ENCODE measurements at regions not wholly inside any gene's neighbourhood (a gene's known extent, or its start where the extent isn't known, plus 50 kb on each side); places are given as distances from the start of the nearest gene placed in this dataset.
A peak's percentile ranks its signal among the peaks of the same experiment; 100 is the strongest.

- Histone ChIP-seq H3K27ac (ENCODE audit: insufficient read depth, low read length) (no peak overlapping the region), H3K4me2 (ENCODE audit: low read depth, low read length) (no peak overlapping the region), H4K5ac (ENCODE audit: low read depth, low read length) (no peak overlapping the region), H4K20me1 (ENCODE audit: insufficient read depth, low read length) (no peaks in the 10 kb centered on the region), H2BK5ac (ENCODE audit: low read depth, low read length, poor library complexity, severe bottlenecking) (no peak overlapping the region), H4K8ac (ENCODE audit: low read depth in 2 of 2, low read length in 2 of 2) (no peak overlapping the region), H2BK15ac (ENCODE audit: low read depth, low read length) (no peak overlapping the region), H2AFZ (replicated peaks; ENCODE audit: low read length, poor library complexity) (no peak overlapping the region), H3K36me3 (ENCODE audit: control insufficient read depth, insufficient read depth, low read length) (no peaks in the 10 kb centered on the region), H3K4me1 (ENCODE audit: control insufficient read depth, insufficient read depth, low read length) (peaks cover 3% of the 10 kb centered on the region), H3K23ac (ENCODE audit: low read depth, low read length) (no peak overlapping the region), H3K79me1 (ENCODE audit: low read depth in 1 of 2, low read length in 2 of 2) (no peaks in the 10 kb centered on the region), H3K4me3 (ENCODE audit: insufficient read depth, low read depth, low read length) (no peak overlapping the region), H2AK5ac (ENCODE audit: low read depth, low read length) (no peak overlapping the region), H3K56ac (ENCODE audit: extremely low read depth, insufficient read depth, low read length) (no peak overlapping the region), H3K4ac (ENCODE audit: low read depth, low read length) (no peak overlapping the region), H3K9ac (ENCODE audit: low read depth, low read length) (no peak overlapping the region), H2AK9ac (replicated peaks; ENCODE audit: low read depth, low read length, poor library complexity) (no peak overlapping the region), H3K27me3 (ENCODE audit: control insufficient read depth, insufficient read depth, low read length) (no peaks in the 10 kb centered on the region), H2BK120ac (ENCODE audit: low read depth, low read length) (no peak overlapping the region), H2BK20ac (ENCODE audit: low read depth, low read length) (no peak overlapping the region), H3K14ac (replicated peaks; ENCODE audit: low read depth, low read length) (no peak overlapping the region), H3K9me1 (ENCODE audit: insufficient read depth, low read length) (no peaks in the 10 kb centered on the region), H4K91ac (ENCODE audit: insufficient read depth, low read depth, low read length) (no peak overlapping the region), H3K18ac (ENCODE audit: low read depth, low read length) (no peak overlapping the region), H3K9me3 (ENCODE audit: control insufficient read depth, insufficient read depth, low read length) (no peaks in the 10 kb centered on the region)
- 0% methylated on average over 1 of the region's 5 CpGs; no CpG with 5 or more reads in 1 of the 2 experiments for WGBS, 2 experiments (ENCODE audit: extremely low coverage in 2 of 2, insufficient read length in 1 of 2)
- in situ Hi-C loops (cut with MboI; ENCODE audit: low sequenced_read_pairs) (no loop called here), intact Hi-C loops (cut with micrococcal nuclease) (loop anchor here (10.0 kb wide), 1 partner anchor 1015 kb away; the partner anchor contains the start of gene TFAP2A), dilution Hi-C loops (cut with HindIII; ENCODE audit: low sequenced_read_pairs, unreplicated experiment) (no loop called here)
- BruUV-seq (replicated peaks): no TSS peak
- peak; percentile 69 for DNase-seq
- no peak for TF ChIP-seq MAZ (IDR thresholded peaks at IDR 0.05; ENCODE audit: borderline replicate concordance, low read depth, low read length)
- ChIA-PET CTCF (no interaction called here), POLR2A (ENCODE audit: unreplicated experiment) (no interaction called here)
- no peak for ATAC-seq (ENCODE audit: low read depth)
Observed at GRCh38 chr6:9399916-9400315, 964.6 kb upstream of the SLC35B3 start.
